Cardiac muscle cell (in vitro differentiated cells and primary cell): ENCODE measurements at regions not wholly inside any gene's neighbourhood (a gene's known extent, or its start where the extent isn't known, plus 50 kb on each side); places are given as distances from the start of the nearest gene placed in this dataset.
"Not testable (repeated sequence)": the region's sequence is repeated elsewhere in the genome, so short reads cannot be mapped to it uniquely, and the experiment has no call there.

Experiments used
- DNase-seq, 2 donors: peaks; one replicate each; pipeline versions ENCODE4 v3.0.0 to v3.0.0-alpha.2; 2010 to 2017; ENCODE audit warnings: low read depth in 1 of 2, low spot score in 1 of 2
- H3K27ac ChIP-seq: fragments of 200-600 bp; sonication (generic); 2 replicates; pipeline ENCODE4 v1.5.1; 2016
- H3K27me3 ChIP-seq: fragments of 200-600 bp; sonication (generic); 2 replicates; pipeline ENCODE4 v1.6.0; 2016; ENCODE audit warnings: control low read depth
- H3K36me3 ChIP-seq: fragments of 200-600 bp; sonication (generic); 2 replicates; pipeline ENCODE4 v1.5.1; 2016; ENCODE audit warnings: control low read depth
- H3K4me1 ChIP-seq: fragments of 200-600 bp; sonication (generic); 2 replicates; pipeline ENCODE4 v1.8.1; 2017; ENCODE audit warnings: low read depth, mild to moderate bottlenecking, mixed run types
- H3K4me3 ChIP-seq: fragments of 200-600 bp; sonication (generic); 2 replicates; pipeline ENCODE4 v1.5.1; 2016; ENCODE audit warnings: mild to moderate bottlenecking
- H3K9me3 ChIP-seq: fragments of 200-600 bp; sonication (generic); 2 replicates; pipeline ENCODE4 v1.5.1; 2017; ENCODE audit warnings: low read depth, mild to moderate bottlenecking, control low read depth
- CTCF ChIP-seq: IDR thresholded peaks from 2 replicates; pipeline ENCODE4 v1.5.1; 2012; ENCODE audit warnings: low read depth, mild to moderate bottlenecking, low read length

- Histone ChIP-seq H3K27me3 (no peaks in the 10 kb centered on the region), H3K9me3 (no peaks in the 10 kb centered on the region), H3K36me3 (no peaks in the 10 kb centered on the region), H3K4me1 (no peaks in the 10 kb centered on the region), H3K27ac (no peak overlapping the region), H3K4me3 (no peak overlapping the region)
- TF ChIP-seq CTCF: no peak
- DNase-seq: no peak
These were observed 76.8 kb upstream of the SIRPG start for GRCh38 chr20:1734269-1734858.

GRCh38 chr20:1731828-1732375, 74.3 kb upstream of the SIRPG start:
- H3K36me3 ChIP-seq, H3K9me3 ChIP-seq, DNase-seq, H3K4me1 ChIP-seq, H3K4me3 ChIP-seq, H3K27ac ChIP-seq, H3K27me3 ChIP-seq: not testable (repeated sequence)

- not testable (repeated sequence) for H3K27me3 ChIP-seq, DNase-seq, H3K4me3 ChIP-seq, H3K9me3 ChIP-seq, H3K27ac ChIP-seq, H3K36me3 ChIP-seq, H3K4me1 ChIP-seq
These were observed 73.6 kb upstream of the SIRPG start for GRCh38 chr20:1730981-1731711.

GRCh38 chr20:1727303-1727702, 69.7 kb upstream of the SIRPG start:
- H3K4me3 ChIP-seq, H3K4me1 ChIP-seq, H3K9me3 ChIP-seq, H3K27ac ChIP-seq, H3K27me3 ChIP-seq, DNase-seq, H3K36me3 ChIP-seq: not testable (repeated sequence)

GRCh38 chr20:1724901-1725300, 67.3 kb upstream of the SIRPG start:
- Histone ChIP-seq H3K9me3 (no peaks in the 10 kb centered on the region), H3K27ac (no peak overlapping the region), H3K4me1 (no peaks in the 10 kb centered on the region), H3K27me3 (peaks cover 29% of the 10 kb centered on the region), H3K36me3 (no peaks in the 10 kb centered on the region), H3K4me3 (no peak overlapping the region)
- DNase-seq: no peak
- TF ChIP-seq CTCF: no peak

- Histone ChIP-seq H3K4me3 (no peak overlapping the region), H3K36me3 (no peaks in the 10 kb centered on the region), H3K27ac (no peak overlapping the region), H3K4me1 (no peaks in the 10 kb centered on the region), H3K27me3 (peaks cover 45% of the 10 kb centered on the region), H3K9me3 (no peaks in the 10 kb centered on the region)
- no peak for DNase-seq
- TF ChIP-seq CTCF: no peak
These were observed 65.0 kb upstream of the SIRPG start for GRCh38 chr20:1722513-1723050.
